Activated T-helper 17 cell treated with anti-CD3 and anti-CD28 coated beads, Interleukin-2, amount 50 U/mL, for 72 hours (primary cell): ENCODE measurements at regions not wholly inside any gene's neighbourhood (a gene's known extent, or its start where the extent isn't known, plus 50 kb on each side); places are given as distances from the start of the nearest gene placed in this dataset.

ENCODE experiments used
- ATAC-seq: fragments of 150-1000 bp; cut with Tn5 transposase; replicated peaks from 2 replicates; pipeline ENCODE4 v1.10.0; 2021; ENCODE audit warnings: mild to moderate bottlenecking, moderate library complexity
- H3K27ac Mint-ChIP-seq: one replicate; pipeline ENCODE4 v1.8.0; 2022; ENCODE audit warnings: mixed read lengths
- H3K27me3 Mint-ChIP-seq: one replicate; pipeline ENCODE4 v1.8.0; 2022; ENCODE audit warnings: mixed read lengths
- H3K36me3 Mint-ChIP-seq: one replicate; pipeline ENCODE4 v1.8.0; 2022; ENCODE audit warnings: low read depth, mild to moderate bottlenecking, mixed read lengths
- H3K4me1 Mint-ChIP-seq: one replicate; pipeline ENCODE4 v1.8.0; 2022; ENCODE audit warnings: mixed read lengths
- H3K4me3 Mint-ChIP-seq: one replicate; pipeline ENCODE4 v1.8.0; 2022; ENCODE audit warnings: mild to moderate bottlenecking, mixed read lengths
- H3K9me3 Mint-ChIP-seq: one replicate; pipeline ENCODE4 v1.8.0; 2022; ENCODE audit warnings: mixed read lengths

- Mint-ChIP-seq H3K4me1 (no peaks in the 10 kb centered on the region), H3K27me3 (peaks cover 21% of the 10 kb centered on the region), H3K36me3 (no peaks in the 10 kb centered on the region), H3K27ac (no peak overlapping the region), H3K9me3 (no peaks in the 10 kb centered on the region), H3K4me3 (no peak overlapping the region)
- ATAC-seq, result no peak
These were observed 822.7 kb downstream of the NTRK3 start for GRCh38 chr15:87433871-87434270.

GRCh38 chr15:87429754-87430153 lies 826.8 kb downstream of the NTRK3 start:
- Mint-ChIP-seq H3K4me3 (no peak overlapping the region), H3K9me3 (peaks cover 4% of the 10 kb centered on the region), H3K4me1 (no peaks in the 10 kb centered on the region), H3K27me3 (peaks cover 33% of the 10 kb centered on the region), H3K36me3 (no peaks in the 10 kb centered on the region), H3K27ac (no peak overlapping the region)
- no peak for ATAC-seq

- Mint-ChIP-seq H3K4me1 (no peaks in the 10 kb centered on the region), H3K4me3 (no peak overlapping the region), H3K9me3 (no peaks in the 10 kb centered on the region), H3K36me3 (no peaks in the 10 kb centered on the region), H3K27me3 (peaks cover 25% of the 10 kb centered on the region), H3K27ac (no peak overlapping the region)
- ATAC-seq, result no peak
These were observed 836.5 kb downstream of the NTRK3 start for GRCh38 chr15:87420017-87420416.

- no peak overlapping the region for H3K27ac Mint-ChIP-seq
- ATAC-seq, result no peak
- no peak overlapping the region for H3K4me3 Mint-ChIP-seq
- peaks cover 22% of the 10 kb centered on the region for H3K27me3 Mint-ChIP-seq
- H3K4me1 Mint-ChIP-seq, result no peaks in the 10 kb centered on the region
- H3K36me3 Mint-ChIP-seq, result no peaks in the 10 kb centered on the region
- no peaks in the 10 kb centered on the region for H3K9me3 Mint-ChIP-seq
These were observed 837.2 kb downstream of the NTRK3 start for GRCh38 chr15:87419344-87419743.

DNA sequence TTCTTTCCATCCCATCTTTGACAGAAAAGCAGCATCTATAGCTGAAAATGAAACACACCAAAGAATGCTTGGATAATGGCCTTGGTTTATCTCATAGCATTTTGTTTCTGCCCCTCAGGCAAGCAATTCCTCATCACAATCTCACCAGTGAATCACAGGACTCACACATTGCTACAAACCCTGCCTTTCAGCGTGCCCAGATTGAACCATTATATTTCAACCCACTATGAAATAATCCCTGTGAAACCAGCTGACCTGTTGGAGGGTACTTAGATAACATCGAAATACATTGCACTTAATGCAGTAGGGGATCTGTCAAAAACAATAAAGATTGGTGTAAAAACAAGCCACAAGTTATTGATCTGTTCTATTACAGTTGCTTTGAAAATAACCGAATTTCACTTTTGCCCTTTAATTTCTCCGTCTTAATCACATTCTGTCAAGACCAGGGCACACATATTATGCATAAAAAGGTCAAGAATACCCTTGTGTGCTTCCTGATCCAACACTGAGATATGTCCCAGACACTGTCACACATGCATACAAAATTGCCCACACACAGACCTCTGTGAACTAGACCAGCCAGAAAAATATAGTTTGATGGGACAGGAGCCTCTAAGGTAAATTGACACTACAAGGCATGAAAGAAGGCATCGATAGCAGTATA lies 839.8 kb downstream of the NTRK3 start:
- H3K4me1 Mint-ChIP-seq, result no peaks in the 10 kb centered on the region
- H3K27ac Mint-ChIP-seq, result no peak overlapping the region
- no peak overlapping the region for H3K4me3 Mint-ChIP-seq
- no peaks in the 10 kb centered on the region for H3K9me3 Mint-ChIP-seq
- H3K36me3 Mint-ChIP-seq, result no peaks in the 10 kb centered on the region
- peaks cover 15% of the 10 kb centered on the region for H3K27me3 Mint-ChIP-seq
- no peak for ATAC-seq

GRCh38 chr15:87408902-87409301 lies 847.6 kb downstream of the NTRK3 start:
- no peaks in the 10 kb centered on the region for H3K27me3 Mint-ChIP-seq
- ATAC-seq, result no peak
- no peaks in the 10 kb centered on the region for H3K36me3 Mint-ChIP-seq
- H3K9me3 Mint-ChIP-seq, result peaks cover 3% of the 10 kb centered on the region
- no peak overlapping the region for H3K27ac Mint-ChIP-seq
- H3K4me3 Mint-ChIP-seq, result no peak overlapping the region
- H3K4me1 Mint-ChIP-seq, result no peaks in the 10 kb centered on the region

DNA sequence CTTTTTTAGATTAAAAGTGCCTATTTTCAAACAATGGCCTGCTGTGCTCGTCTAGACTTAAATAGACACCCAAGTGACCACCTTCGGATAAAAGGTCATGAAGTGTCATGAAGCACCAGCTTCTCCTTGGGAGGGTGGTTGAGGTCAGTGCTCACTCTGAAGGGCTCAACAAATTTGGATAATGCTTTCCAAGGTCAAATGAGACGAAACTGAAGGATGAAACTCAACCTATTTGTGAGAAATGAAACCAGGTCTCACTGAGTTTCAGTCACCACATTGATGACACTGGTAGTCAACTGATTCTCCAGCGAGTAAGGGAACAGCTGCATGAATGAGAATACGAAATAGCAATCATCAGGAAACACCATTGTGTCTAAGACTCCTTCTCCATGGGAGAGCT lies 852.6 kb downstream of the NTRK3 start:
- Mint-ChIP-seq H3K27ac (no peak overlapping the region), H3K4me1 (no peaks in the 10 kb centered on the region), H3K36me3 (no peaks in the 10 kb centered on the region), H3K4me3 (no peak overlapping the region), H3K9me3 (peaks cover 3% of the 10 kb centered on the region), H3K27me3 (peaks cover 3% of the 10 kb centered on the region)
- no peak for ATAC-seq

- Mint-ChIP-seq H3K4me3 (no peak overlapping the region), H3K4me1 (no peaks in the 10 kb centered on the region), H3K27ac (no peak overlapping the region), H3K27me3 (peaks cover 3% of the 10 kb centered on the region), H3K9me3 (peaks cover 3% of the 10 kb centered on the region), H3K36me3 (no peaks in the 10 kb centered on the region)
- no peak for ATAC-seq
These were observed 854.6 kb downstream of the NTRK3 start for GRCh38 chr15:87401973-87402372.

DNA sequence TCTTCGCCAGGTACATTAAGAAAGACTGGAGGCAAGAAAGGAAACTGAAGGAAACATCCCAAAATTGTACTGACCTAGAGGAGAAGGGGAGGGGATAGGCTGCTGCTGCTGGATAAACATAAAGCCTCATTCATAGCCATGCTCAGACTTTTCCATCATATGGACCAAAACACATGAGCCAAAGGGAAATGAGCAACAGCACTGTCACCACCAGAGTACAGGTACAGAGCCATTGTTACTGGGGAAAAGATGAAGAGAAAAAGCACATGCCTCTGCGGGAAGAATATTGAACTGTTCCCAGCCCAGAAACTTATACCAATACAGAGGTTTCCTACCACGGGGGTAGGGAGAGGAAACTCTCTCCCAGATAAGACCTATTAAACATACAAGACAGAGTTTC lies 861.9 kb downstream of the NTRK3 start:
- Mint-ChIP-seq H3K9me3 (peaks cover 6% of the 10 kb centered on the region), H3K27ac (no peak overlapping the region), H3K4me3 (no peak overlapping the region), H3K4me1 (no peaks in the 10 kb centered on the region), H3K27me3 (peaks cover 6% of the 10 kb centered on the region), H3K36me3 (no peaks in the 10 kb centered on the region)
- no peak for ATAC-seq

DNA sequence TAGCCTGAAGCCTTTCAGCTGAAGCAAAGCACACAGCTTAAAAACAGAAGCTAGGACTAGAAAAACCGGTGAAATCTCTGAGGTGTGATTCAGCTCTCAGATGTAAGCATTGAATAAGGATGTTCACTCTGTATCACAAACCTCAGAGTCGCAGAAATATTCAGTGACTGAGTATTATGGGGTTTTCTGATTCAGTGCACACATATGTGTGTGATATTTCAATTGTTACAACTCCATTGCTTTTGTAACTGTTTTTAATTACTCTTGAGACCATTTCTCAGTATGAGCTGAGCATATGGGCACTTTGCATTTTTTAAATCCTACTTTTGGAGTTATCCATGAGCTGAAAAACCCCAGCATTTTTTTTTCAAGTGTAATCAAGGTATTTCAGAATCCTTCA lies 868.8 kb downstream of the NTRK3 start:
- no peak for ATAC-seq
- Mint-ChIP-seq H3K4me3 (no peak overlapping the region), H3K4me1 (no peaks in the 10 kb centered on the region)

DNA sequence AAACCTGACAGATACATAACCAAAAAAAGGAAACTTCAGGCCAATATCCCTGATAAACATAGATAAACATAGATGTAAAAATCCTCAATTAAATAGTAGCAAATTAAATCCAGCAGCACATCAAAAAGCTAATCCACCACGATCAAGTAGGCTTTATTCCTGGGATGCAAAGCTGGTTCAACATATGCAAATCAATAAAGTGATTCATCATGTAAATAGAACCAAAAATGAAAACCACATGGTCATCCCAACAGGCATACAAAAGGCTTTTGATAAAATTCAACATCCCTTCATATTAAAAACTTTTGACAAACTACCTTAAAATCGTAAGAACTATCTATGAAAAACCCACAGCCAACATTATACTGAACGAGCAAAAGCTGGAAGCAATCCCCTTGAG lies 882.2 kb downstream of the NTRK3 start:
- no peak overlapping the region for H3K4me3 Mint-ChIP-seq
- H3K27ac Mint-ChIP-seq, result no peak overlapping the region
- H3K9me3 Mint-ChIP-seq, result peaks cover 12% of the 10 kb centered on the region
- no peaks in the 10 kb centered on the region for H3K4me1 Mint-ChIP-seq
- no peaks in the 10 kb centered on the region for H3K36me3 Mint-ChIP-seq
- H3K27me3 Mint-ChIP-seq, result peaks cover 14% of the 10 kb centered on the region
- ATAC-seq, result no peak

More for the DNA sequence above, 868.8 kb downstream of the NTRK3 start:
- Mint-ChIP-seq H3K36me3 (no peaks in the 10 kb centered on the region), H3K9me3 (peaks cover 3% of the 10 kb centered on the region), H3K27me3 (peaks cover 3% of the 10 kb centered on the region), H3K27ac (no peak overlapping the region)

DNA sequence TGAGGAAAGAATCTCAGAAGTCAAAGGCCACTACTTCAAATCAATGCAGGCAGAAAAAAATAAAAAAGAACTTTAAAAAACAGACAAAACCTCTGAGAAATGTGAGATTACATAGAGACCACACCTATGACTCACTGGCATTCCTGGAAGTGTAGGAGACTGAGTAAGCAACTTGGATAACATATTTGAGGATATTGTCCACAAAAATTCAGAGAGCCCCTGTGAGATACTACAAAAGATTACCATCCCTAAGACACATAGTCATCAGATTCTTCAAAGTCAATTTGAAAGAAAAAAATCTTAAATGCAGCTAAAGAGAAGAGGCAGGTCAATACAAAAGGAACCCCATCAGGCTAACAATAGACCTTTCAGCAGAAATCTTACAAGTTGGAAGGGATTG lies 887.3 kb downstream of the NTRK3 start:
- H3K4me1 Mint-ChIP-seq, result no peaks in the 10 kb centered on the region
- no peak overlapping the region for H3K27ac Mint-ChIP-seq
- H3K9me3 Mint-ChIP-seq, result peaks cover 13% of the 10 kb centered on the region
- H3K4me3 Mint-ChIP-seq, result no peak overlapping the region
- H3K27me3 Mint-ChIP-seq, result peaks cover 23% of the 10 kb centered on the region
- no peaks in the 10 kb centered on the region for H3K36me3 Mint-ChIP-seq
- no peak for ATAC-seq

DNA sequence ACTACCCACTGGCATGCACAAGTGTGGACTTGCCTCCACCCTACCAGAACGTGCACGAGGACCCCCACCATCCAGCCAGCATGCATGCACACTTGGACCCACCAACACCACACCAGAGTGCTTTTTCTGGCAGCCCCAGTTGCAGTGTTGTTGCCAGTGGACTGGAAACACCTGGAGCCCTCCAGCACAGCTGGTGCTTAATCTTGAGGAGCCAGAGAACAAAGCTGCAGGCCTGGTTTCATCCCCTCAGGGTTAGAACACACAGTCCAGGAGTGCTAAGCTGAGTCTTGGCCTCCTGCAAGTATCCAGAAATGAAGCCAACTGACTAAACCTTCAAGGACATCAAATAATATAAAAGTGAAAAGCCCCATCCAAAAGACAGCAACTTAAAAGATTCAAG lies 888.0 kb downstream of the NTRK3 start:
- no peak overlapping the region for H3K4me3 Mint-ChIP-seq
- ATAC-seq, result no peak
- no peak overlapping the region for H3K27ac Mint-ChIP-seq
- H3K4me1 Mint-ChIP-seq, result no peaks in the 10 kb centered on the region
- H3K36me3 Mint-ChIP-seq, result no peaks in the 10 kb centered on the region
- H3K27me3 Mint-ChIP-seq, result peaks cover 18% of the 10 kb centered on the region
- peaks cover 9% of the 10 kb centered on the region for H3K9me3 Mint-ChIP-seq

GRCh38 chr15:87365186-87365585 lies 891.4 kb downstream of the NTRK3 start:
- H3K27me3 Mint-ChIP-seq, result peaks cover 8% of the 10 kb centered on the region
- no peak overlapping the region for H3K27ac Mint-ChIP-seq
- H3K4me3 Mint-ChIP-seq, result no peak overlapping the region
- no peaks in the 10 kb centered on the region for H3K4me1 Mint-ChIP-seq
- no peaks in the 10 kb centered on the region for H3K36me3 Mint-ChIP-seq
- H3K9me3 Mint-ChIP-seq, result peaks cover 3% of the 10 kb centered on the region
- no peak for ATAC-seq

- no peak overlapping the region for H3K4me3 Mint-ChIP-seq
- ATAC-seq, result no peak
- peaks cover 7% of the 10 kb centered on the region for H3K27me3 Mint-ChIP-seq
- no peaks in the 10 kb centered on the region for H3K36me3 Mint-ChIP-seq
- peaks cover 3% of the 10 kb centered on the region for H3K9me3 Mint-ChIP-seq
- H3K27ac Mint-ChIP-seq, result no peak overlapping the region
- H3K4me1 Mint-ChIP-seq, result no peaks in the 10 kb centered on the region
These were observed 894.0 kb downstream of the NTRK3 start for GRCh38 chr15:87362531-87362930.
